BE2C (cell line): ENCODE measurements at regions not wholly inside any gene's neighbourhood (a gene's known extent, or its start where the extent isn't known, plus 50 kb on each side); places are given as distances from the start of the nearest gene placed in this dataset.

ENCODE experiments used
- DNase-seq: peaks from one replicate; pipeline ENCODE4 v3.0.0-alpha.2; 2020
- H3K27me3 ChIP-seq: fragments of 250-450 bp; sonication (Bioruptor Pico); 2 replicates; pipeline ENCODE4 v1.5.1; 2020; ENCODE audit warnings: mild to moderate bottlenecking
- H3K36me3 ChIP-seq: fragments of 250-450 bp; sonication (Bioruptor Pico); 2 replicates; pipeline ENCODE4 v1.5.1; 2020; ENCODE audit warnings: mild to moderate bottlenecking
- H3K4me1 ChIP-seq: fragments of 250-450 bp; sonication (Bioruptor Pico); 2 replicates; pipeline ENCODE4 v1.5.1; 2020
- H3K4me3 ChIP-seq: 2 replicates; pipeline ENCODE4 v1.5.1; 2011; ENCODE audit warnings: low read depth, low read length
- H3K9me3 ChIP-seq: fragments of 250-450 bp; sonication (Bioruptor Pico); 2 replicates; pipeline ENCODE4 v1.5.1; 2020
- TF ChIP-seq, protein P1 (sequence below): IDR thresholded peaks from 2 replicates; pipeline ENCODE4 v1.5.1; 2012; ENCODE audit warnings: mild to moderate bottlenecking, low read depth, low read length

DNA sequence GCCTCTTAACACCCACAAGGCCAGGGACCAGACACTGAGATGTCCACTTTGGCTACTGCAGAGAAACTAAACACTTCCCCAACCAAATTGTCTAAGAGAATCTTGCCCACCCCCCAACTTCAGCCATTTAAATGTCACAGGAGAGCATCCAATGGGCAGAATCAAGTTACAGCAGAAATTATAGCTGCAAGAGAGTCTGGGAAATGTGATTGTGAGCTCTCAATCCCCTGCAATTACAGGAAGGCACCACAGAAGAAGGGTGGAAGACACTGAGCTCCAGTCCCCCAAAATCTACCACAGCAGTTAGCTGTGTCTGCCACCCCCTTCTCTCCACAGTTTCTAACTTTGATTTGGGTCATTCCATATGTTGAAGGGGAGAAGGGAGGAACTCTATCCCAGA, 103.5 kb upstream of the ATL2 start:
- TF ChIP-seq, protein P1, sequence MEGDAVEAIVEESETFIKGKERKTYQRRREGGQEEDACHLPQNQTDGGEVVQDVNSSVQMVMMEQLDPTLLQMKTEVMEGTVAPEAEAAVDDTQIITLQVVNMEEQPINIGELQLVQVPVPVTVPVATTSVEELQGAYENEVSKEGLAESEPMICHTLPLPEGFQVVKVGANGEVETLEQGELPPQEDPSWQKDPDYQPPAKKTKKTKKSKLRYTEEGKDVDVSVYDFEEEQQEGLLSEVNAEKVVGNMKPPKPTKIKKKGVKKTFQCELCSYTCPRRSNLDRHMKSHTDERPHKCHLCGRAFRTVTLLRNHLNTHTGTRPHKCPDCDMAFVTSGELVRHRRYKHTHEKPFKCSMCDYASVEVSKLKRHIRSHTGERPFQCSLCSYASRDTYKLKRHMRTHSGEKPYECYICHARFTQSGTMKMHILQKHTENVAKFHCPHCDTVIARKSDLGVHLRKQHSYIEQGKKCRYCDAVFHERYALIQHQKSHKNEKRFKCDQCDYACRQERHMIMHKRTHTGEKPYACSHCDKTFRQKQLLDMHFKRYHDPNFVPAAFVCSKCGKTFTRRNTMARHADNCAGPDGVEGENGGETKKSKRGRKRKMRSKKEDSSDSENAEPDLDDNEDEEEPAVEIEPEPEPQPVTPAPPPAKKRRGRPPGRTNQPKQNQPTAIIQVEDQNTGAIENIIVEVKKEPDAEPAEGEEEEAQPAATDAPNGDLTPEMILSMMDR, result no peak
- H3K27me3 ChIP-seq, result no peaks in the 10 kb centered on the region
- H3K9me3 ChIP-seq, result no peaks in the 10 kb centered on the region
- no peak overlapping the region for H3K4me3 ChIP-seq
- no peak for DNase-seq
- no peaks in the 10 kb centered on the region for H3K4me1 ChIP-seq
- no peaks in the 10 kb centered on the region for H3K36me3 ChIP-seq

DNA sequence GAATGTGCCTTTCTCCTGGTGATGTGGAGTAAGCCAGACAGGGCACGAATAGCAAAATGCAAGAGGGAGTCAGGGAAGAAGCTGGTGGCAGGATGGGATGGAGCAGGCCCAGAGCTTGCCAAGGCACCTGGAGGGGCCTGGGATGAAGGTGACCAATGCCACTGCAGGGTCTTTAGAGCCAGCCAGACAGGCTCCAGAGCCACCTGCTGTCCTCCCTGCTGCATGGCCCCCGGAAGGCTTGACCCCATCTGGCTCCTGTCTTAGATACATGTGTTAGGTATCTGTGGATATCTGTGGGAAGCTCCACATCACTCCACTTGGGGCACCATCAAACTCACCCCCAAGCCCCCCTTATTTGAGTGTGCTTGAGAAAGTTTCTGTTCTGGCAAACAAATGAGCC, 99.9 kb upstream of the ATL2 start:
- H3K36me3 ChIP-seq, result no peaks in the 10 kb centered on the region
- no peaks in the 10 kb centered on the region for H3K9me3 ChIP-seq
- no peak for DNase-seq
- TF ChIP-seq, protein P1, result no peak
- no peak overlapping the region for H3K4me3 ChIP-seq
- no peaks in the 10 kb centered on the region for H3K27me3 ChIP-seq
- H3K4me1 ChIP-seq, result no peaks in the 10 kb centered on the region

- Histone ChIP-seq H3K4me1 (no peaks in the 10 kb centered on the region), H3K4me3 (no peak overlapping the region), H3K27me3 (no peaks in the 10 kb centered on the region), H3K36me3 (no peaks in the 10 kb centered on the region), H3K9me3 (no peaks in the 10 kb centered on the region)
- no peak for DNase-seq
- TF ChIP-seq, protein P1, result no peak
These were observed 98.5 kb upstream of the ATL2 start for GRCh38 chr2:38475567-38475881.

DNA sequence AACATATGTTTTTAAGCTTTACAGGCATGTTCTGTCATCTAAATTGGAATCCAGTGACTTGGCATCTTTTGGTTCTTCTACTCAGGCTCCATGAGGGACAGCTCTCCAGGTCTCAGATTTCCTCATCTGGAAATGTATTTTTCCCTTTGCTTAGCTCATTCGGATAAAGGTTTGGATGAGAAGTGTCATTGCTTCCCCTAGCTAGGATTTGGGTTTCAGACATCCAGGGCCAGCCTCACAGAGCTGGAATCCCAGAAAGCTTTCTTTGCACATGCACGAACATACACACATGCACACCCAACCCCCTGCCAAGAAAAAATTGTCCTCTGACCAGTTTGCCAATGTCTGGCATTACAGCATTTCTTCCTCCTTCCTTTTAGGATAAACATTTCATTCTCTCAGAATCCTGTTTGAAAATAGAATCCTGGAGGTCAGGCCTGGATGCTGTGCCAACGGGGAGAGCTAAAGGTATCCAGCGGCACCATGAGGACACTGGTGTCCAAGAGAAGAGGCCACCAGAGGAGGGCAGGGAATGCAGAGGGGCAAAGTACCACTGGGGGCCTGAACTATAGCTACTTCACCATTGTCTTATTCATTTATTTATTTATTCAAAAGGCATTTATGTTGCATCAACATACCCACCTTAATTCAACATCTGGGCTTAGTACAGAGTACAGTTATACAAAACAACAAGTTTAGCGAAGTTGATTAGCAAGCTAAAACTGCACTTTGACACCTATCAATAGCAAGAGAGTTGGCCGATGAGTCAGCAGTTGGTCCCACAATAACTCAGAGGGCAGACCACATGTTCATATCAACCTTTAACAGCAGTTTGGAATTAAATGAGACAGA, 97.9 kb upstream of the ATL2 start:
- Histone ChIP-seq H3K4me3 (no peak overlapping the region), H3K4me1 (no peaks in the 10 kb centered on the region), H3K27me3 (no peaks in the 10 kb centered on the region), H3K36me3 (no peaks in the 10 kb centered on the region), H3K9me3 (no peaks in the 10 kb centered on the region)
- DNase-seq, result no peak
- TF ChIP-seq, protein P1, result no peak

DNA sequence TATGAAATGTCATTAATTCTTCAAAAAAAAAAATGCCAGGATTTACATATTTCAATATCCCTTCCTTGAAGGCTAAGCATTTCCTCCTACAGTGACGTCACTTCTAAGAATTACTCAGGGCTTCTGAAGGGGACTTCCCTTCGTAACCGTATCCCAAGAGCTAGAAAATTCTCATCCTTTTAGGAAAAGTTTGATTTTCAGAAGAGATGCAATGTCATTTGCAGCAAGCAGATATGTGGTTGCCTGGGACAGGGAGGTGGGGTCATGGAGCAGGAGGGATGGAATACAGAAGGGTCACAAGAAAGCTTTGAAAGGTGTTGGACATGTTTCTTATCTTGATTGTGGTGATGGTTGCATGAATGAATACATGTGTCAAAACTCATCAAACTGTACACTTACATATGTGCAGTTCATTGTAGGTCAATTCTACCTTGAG, 97.0 kb upstream of the ATL2 start:
- no peaks in the 10 kb centered on the region for H3K9me3 ChIP-seq
- H3K36me3 ChIP-seq, result no peaks in the 10 kb centered on the region
- H3K4me1 ChIP-seq, result no peaks in the 10 kb centered on the region
- no peak overlapping the region for H3K4me3 ChIP-seq
- no peaks in the 10 kb centered on the region for H3K27me3 ChIP-seq
- TF ChIP-seq, protein P1, result no peak
- DNase-seq, result no peak

- no peak overlapping the region for H3K4me3 ChIP-seq
- H3K4me1 ChIP-seq, result no peaks in the 10 kb centered on the region
- no peaks in the 10 kb centered on the region for H3K36me3 ChIP-seq
- H3K27me3 ChIP-seq, result no peaks in the 10 kb centered on the region
- TF ChIP-seq, protein P1, result no peak
- no peak for DNase-seq
- H3K9me3 ChIP-seq, result no peaks in the 10 kb centered on the region
These were observed 96.4 kb upstream of the ATL2 start for GRCh38 chr2:38473333-38474005.
